ENCODE measurements at regions not wholly inside any gene's neighbourhood (a gene's known extent, or its start where the extent isn't known, plus 50 kb on each side); places are given as distances from the start of the nearest gene placed in this dataset.
"Not testable (repeated sequence)": the region's sequence is repeated elsewhere in the genome, so short reads cannot be mapped to it uniquely, and the experiment has no call there.

GRCh38 chr12:65742018-65743010 is 82.0 kb upstream of the HMGA2 start:
- peak; percentile 79 for DNase-seq

DNA sequence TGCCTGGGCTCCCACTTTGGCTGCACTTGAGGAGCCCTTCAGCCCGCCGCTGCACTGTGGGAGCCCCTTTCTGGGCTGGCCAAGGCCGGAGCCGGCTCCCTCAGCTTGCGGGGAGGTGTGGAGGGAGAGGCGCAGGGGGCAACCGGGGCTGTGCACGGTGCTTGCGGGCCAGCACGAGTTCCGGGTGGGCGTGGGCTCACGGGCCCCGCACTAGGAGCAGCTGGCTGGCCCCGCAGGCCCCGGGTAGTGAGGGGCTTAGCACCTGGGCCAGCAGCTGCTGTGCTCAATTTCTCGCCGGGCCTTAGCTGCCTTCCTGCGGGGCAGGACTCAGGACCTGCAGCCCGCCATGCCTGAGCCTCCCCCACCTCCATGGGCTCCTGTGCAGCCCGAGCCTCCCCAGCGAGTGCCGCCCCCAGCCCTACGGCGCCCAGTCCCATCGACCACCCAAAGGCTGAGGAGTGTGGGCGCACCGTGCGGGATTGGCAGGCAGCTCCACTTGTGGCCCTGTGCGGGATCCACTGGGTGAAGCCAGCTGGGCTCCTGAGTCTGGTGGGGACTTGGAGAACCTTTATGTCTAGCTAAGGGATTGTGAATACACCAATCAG is 79.9 kb upstream of the HMGA2 start:
- not testable (repeated sequence) for DNase-seq

GRCh38 chr12:65747338-65747737 is 76.9 kb upstream of the HMGA2 start:
- DNase-seq: no peak

DNA sequence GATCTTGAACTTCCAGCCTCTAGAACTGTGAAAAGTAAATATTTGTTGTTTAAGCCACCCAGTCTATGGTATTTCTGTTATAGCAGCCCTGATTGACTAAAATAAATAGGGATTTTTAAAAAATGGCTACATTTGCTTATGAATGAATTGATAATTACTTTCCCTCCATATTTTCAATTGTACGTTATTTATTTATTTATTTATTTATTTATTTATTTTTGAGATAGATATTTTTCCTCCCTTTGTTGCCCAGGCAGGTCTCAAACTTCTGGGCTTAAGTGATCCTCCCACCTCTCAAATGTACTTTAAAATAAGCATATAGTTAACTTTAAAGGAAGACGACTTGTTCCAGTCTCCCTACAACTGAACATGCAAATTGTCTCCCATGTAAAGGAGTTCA is 76.0 kb upstream of the HMGA2 start:
- no peak for DNase-seq

DNA sequence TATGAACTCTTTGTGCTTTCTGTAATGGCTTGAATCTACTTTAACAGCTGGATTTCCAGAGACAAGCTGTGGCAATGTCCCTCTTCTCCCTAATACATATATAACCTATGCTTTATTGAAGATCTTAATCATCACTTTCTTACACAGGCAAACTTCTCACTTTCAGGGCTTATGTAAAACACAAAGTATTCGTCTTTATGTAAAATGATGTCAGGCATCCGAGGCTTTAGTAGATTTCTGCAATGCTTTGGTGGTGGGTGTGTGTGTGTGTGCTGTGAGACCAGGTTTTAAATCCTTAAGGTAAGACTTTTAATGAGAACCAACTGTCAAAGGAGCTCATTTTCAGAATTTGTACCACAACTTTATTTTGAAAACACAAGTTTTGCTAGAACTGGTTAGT is 70.0 kb upstream of the HMGA2 start:
- DNase-seq: no peak

- DNase-seq: no peak
Observed at GRCh38 chr12:65754744-65755595, 69.3 kb upstream of the HMGA2 start.

DNA sequence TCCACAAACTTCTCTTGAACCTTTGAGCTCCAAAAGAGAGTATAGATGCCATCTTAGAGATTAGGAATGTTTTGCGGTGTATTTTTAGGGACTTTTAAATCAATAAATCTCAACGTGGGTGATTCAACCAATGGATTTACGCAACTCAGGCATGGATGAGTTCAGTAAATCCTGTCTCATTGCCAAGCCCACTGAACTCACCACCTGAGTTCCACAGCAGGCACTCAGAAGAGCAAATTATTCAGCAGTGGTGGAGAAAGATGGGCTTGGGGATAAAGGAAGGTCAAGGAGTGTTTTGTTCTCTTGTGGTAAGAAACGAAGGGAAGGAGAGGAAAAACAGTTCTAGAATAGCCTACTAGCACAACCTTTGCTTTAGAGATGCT is 68.7 kb upstream of the HMGA2 start:
- no peak for DNase-seq

DNA sequence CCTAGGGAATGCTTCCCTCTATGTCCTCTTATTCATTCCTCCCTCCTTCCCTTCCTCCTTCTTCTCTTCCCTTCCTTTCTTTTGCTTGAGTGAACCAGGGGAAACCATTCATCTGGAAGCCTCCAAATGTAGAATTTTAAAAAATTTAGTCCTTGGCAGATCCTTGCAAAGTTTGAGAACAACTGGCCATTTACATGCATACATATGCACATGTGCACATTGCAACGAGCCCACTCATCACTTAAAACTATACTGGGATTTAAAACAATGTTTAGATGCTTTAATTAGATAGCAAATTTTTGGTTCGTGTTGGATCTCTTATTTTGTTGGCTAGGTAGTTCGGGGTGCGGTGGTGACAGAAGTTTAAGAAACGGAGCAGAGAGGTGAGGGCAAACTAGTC is 68.0 kb upstream of the HMGA2 start:
- no peak for DNase-seq

DNA sequence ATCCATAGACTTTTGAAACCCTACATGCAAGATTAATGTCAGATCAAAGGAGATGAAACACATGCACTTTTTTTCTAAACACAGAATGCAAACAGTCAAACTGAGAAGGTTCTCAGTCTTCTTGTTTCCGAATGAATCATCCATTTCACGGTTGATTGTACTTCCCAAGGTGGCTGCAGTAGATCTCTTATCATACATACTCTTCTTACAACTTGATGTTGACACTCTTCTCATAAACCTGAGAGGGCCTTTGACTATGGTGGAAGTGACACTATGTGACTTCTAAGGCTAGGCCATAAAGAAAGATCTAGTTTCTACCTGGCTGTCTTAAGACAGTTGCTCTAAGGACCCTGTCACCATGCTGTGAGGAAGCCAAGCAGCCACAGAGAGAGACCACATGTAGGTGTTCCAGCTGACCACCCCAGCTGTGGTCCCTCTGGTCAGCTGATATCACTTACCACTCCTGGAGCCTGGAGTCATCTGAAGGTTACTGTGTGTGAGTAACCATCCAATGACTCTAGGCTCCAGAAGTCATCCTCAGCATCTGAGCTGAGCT is 67.2 kb upstream of the HMGA2 start:
- no peak for DNase-seq

DNA sequence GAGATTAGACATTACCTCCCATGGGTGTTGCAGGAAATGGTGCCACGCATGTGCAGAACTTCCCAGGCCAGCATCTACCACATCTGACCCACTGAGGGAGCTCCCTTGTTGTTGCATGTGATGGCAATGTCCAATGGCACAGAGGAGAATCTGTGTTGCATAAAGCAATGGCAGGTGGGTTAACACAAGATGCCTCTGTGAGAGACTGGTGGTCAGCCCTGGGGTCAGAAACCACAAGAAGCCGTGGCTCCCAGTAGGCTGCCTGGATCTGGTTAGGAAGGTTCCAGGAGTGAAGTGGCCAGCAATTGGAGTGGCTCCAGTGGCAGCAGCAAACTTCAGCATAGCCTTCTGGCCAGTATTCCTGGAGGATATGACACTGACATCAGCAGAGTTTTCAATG is 65.9 kb upstream of the HMGA2 start:
- no peak for DNase-seq

DNA sequence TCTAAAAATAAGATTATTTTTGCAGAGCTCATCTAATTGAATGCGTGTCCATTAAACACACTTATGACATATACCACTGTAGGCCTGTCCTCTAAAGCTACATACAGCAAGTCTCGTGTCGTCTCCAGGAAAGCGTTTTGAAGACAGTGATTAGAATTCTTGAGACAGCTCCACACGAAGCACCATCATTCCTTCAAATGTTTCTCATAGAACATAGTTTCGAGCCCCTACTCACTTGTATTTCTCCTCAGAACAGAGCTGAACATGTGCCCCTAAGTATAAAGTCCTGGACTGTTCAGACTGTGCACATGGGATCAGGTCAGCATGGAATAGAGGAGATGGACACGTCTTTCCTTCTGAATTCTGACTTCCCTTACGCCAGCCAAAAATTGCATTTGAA is 64.5 kb upstream of the HMGA2 start:
- DNase-seq: no peak

- DNase-seq: no peak
Observed at GRCh38 chr12:65761301-65761700, 63.0 kb upstream of the HMGA2 start.

GRCh38 chr12:65764325-65764724 is 60.0 kb upstream of the HMGA2 start:
- no peak for DNase-seq

GRCh38 chr12:65765436-65765813 is 58.9 kb upstream of the HMGA2 start:
- no peak for DNase-seq

- no peak for DNase-seq
Observed at GRCh38 chr12:65769880-65770279, 54.4 kb upstream of the HMGA2 start.
